Embryonic facial prominence (tissue), 1 donor: ENCODE measurements at regions not wholly inside any gene's neighbourhood (a gene's known extent, or its start where the extent isn't known, plus 50 kb on each side); places are given as distances from the start of the nearest gene placed in this dataset.
"Not testable (repeated sequence)": the region's sequence is repeated elsewhere in the genome, so short reads cannot be mapped to it uniquely, and the experiment has no call there.

Experiments
- DNase-seq: peaks from one replicate; pipeline ENCODE4 v3.0.0-alpha.2; 2016; ENCODE audit errors: extremely low spot score

DNA sequence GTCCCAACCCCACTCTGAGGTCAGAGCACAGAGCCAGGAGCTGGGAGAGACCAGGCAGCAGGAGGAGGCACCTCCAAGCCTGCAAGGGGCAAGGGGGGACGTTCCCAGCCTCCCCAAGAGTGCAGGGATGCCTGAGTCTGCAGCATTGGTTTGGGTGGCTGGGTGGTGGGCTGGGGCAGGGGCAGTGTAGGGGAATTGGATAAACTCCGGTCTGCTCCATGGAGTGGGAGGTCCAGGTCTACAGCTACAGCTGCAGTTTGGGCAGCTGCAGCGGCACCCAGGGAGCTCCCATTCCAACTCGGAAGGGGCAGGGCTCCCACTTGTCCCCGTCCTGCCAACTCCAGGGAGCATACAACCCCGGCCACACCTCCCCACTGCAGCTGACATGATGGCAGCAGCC, 617.5 kb upstream of the SEMA6D start:
- DNase-seq, result not testable (repeated sequence)

DNA sequence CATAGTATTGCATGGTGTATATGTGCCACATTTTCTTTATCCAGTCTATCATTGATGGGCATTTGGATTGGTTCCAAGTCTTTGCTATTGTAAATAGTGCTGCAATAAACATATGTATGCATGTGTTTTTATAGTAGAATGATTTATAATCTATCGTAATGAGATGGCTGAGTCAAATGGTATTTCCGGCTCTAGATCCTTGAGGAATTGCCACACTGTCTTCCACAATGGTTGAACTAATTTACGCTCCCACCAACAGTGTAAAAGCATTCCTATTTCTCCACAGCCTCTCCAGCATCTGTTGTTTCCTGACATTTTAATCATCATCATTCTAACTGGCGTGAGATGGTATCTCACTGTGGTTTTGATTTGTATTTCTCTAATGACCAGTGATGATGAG, 608.5 kb upstream of the SEMA6D start:
- DNase-seq, result not testable (repeated sequence)

DNA sequence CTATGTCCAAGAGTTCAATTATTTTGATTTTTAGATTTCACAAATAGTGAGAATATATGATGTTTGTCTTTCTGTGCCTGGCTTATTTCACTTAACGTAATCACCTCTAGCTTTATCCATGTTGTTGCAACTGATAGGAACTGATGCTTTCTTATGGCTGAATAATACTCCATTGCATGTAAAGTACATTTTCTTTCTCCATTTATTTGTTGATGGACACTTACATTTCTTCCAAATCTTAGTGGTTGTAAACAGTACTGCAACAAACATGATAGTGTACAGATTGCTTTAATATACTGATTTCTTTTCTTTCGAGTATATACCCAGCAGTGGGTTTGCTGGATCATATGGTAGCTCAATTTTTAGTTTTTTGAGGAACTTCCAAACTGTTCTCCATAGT, 600.6 kb upstream of the SEMA6D start:
- DNase-seq, result no peak

DNA sequence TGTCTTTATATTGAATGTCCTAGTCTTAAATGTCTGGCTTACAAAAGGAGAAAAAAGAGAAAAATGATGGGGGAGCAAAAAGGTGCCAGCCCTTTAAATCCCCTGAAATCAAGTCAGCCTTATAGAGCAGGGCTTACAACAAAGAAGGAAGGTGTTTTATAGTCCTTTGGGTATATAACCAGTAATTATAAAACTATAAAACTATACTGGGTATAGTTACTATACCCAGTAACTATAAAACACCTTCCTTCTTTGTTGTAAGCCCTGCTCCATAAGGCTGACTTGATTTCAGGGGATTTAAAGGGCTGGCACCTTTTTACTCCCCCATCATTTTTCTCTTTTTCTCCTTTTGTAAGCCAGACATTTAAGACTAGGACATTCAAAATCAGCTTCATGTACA, 598.0 kb upstream of the SEMA6D start:
- DNase-seq, result no peak

DNA sequence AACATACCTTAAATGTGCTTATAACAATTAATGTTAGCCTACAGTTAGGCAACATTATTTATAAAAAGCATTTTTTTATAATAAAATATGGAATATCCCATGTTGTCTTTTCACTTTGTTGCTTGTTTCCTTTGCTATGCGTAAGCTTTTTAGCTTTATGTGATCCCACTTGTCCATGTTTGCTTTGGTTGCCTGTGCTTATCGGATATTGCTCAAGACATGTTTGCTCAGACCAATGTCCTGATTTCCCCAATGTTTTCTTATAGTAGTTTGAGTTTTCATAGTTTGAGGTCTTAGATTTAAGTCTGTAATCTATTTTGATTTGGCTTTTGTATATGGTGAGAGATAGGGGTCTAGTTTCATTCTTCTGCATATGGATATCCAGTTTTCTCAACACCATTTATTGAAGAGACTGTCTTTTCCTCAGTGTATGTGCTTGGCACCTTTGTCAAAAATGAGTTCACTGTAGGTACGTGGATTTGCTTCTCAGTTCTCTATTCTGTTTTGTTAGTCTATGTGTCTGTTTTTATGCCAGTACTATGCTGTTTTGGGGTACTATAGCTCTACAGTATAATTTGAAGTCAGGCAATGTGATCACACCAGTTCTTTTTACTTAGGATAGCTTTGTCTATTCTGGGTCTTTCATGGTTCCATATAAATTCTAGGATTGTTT, 592.7 kb upstream of the SEMA6D start:
- DNase-seq, result no peak

DNA sequence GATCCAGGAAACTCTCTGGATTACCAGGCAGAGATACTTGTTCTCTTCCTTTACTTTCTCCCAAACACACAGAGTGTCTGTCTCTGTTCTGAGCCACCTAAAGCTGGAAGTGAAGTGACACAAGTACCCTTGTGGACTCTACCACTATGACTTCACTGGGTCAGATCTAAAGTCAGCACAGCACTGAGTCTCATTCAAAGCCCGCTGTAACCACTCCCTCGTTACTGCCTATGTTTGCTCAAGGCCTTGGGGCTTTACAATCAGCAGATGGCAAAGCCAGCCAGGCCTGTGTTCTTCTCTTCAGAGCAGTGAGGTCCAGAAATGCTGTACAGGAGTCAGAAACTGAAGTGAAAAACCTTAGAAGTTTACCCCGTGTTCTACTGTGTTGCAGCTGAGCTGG, 588.3 kb upstream of the SEMA6D start:
- DNase-seq, result no peak

DNA sequence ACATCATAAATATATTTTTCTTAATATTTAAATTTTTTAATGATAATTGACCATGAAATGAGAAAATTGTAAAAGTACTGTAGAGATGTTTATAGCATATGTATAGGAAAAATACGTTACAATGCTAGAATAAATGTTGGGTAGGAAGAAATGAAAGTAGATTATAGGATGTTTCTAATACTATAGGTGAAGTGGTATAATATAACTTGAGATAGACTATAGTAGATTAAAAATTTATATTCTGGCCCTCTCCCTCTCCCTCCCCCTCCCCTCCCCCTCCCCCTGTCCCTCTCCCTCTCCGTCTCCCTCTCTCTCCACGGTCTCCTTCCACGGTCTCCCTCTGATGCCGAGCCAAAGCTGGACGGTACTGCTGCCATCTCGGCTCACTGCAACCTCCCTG, 585.9 kb upstream of the SEMA6D start:
- not testable (repeated sequence) for DNase-seq

DNA sequence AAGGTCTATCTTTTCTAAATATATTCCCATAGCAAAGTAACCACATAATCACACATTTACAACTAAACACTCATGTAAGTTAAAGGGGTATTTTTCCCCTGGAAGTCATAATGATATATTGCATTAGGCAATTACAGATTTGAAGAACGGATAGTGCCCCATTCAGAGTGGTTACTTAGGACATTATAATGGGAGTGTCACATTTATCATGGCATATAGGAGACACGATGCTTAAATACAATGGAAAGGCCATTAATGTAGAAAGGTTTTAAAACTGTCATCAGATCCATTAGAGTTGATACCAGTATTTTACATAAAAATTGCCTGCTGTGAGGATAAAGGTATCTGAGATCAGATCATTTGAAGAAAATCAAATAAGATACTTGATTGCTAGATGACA, 582.0 kb upstream of the SEMA6D start:
- DNase-seq, result no peak

DNA sequence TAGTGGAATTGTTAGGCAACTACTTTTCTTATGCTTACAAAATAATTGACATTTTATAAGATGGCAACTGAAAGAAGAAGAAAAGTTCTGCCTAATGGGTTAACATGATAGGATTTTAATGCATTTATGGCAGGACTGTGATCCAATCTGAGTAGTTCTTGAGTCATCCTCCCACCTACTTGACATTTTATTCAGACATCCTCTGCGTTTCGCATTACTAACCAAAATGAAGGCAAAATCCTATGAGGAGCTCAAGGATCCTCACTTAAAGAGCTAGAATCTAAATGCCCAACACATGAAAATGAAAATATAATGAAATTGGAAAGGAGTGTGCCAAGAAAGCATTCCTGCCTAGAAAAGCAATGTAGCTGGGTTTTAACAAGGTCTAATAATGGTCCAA, 581.1 kb upstream of the SEMA6D start:
- DNase-seq, result no peak

DNA sequence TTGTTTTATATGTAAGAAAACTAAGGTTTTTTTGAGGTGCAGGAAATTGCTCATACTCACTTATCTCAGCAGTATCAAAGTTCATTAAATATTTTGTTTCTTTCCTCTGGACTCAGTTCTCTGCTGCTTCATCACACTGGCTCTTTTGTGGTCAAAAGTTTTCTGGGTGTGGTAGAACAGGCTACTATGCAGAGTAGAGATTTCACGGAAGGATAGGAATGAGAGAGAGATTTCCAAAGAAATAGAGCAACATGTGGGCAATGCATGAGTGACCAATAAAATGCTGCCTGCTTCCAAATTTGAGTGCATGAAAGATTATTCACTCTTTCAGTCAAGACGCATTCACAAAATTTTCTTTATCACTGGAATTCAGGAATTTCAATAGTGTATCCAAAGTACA, 577.3 kb upstream of the SEMA6D start:
- no peak for DNase-seq

DNA sequence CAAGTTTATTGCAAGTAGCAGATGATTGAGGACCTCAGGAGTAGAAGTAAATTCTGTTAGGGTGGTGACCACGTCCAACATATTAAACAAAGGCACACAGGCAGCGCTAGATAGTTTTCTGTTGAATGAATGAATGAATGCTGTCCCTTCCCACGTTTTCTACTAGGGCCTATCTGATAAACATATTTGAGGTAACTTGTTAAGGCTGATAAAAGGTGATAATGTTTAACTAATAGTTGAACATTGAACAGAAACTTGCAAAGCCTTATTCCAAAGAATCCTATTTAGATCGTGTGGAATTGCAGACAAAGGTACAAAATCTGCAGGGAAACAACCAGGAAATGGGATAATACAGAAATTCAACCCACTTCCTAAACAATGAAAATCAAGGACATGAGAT, 559.5 kb upstream of the SEMA6D start:
- no peak for DNase-seq

DNA sequence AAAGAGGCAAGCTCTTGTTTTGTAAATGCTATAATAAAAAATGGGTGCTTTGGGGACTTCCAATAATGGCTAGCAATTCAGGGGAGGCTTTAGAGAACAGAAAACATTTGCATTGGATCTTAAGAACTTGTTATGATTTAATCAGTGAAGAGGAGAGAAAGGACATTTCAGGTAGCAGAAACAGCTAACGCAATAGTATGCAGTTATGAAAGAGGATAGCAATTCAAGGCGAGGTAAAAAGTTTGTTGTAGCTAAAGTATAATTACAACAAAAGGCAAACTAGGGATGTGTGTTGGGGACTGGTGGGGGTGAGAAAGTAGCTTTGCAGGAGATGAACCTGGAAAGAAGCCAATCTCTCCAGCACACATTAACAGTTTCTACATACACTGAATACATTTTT, 558.7 kb upstream of the SEMA6D start:
- DNase-seq, result no peak

DNA sequence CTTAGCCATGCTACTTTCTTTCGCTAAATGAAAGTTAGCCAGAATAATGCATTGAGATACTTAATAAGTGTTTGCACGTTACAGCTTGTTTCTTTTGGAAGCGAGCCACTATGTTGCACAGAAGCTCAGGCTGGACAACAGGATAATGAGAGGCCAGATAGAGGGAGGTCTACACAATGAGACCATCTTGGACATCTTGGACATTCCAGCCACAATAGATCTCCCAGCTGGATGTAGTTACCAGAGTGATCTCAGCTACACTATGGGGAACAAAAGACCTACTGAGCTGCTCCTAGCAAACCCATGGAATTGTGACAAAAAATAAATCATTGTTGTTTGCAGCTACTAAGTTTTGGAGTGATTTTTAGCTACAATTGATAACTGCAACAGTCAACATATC, 540.1 kb upstream of the SEMA6D start:
- DNase-seq, result no peak

DNA sequence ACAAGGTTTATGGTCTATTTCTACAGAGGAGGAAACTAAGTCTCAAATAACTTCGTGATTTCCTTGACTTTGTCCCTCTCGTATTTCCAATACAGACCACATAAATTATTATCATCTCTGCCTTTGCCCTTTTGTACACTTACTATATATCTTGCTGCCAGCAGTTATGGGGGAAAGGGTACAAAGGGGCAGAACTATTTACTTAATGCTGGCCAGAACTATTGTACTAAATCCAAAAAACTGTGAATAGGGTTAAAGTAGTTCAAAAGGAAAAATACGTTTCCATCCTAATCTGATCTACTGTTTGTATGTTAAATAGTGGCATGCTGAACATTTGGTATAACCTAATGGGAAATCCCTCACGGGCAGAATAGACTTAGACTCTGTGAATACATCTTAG, 537.3 kb upstream of the SEMA6D start:
- no peak for DNase-seq

DNA sequence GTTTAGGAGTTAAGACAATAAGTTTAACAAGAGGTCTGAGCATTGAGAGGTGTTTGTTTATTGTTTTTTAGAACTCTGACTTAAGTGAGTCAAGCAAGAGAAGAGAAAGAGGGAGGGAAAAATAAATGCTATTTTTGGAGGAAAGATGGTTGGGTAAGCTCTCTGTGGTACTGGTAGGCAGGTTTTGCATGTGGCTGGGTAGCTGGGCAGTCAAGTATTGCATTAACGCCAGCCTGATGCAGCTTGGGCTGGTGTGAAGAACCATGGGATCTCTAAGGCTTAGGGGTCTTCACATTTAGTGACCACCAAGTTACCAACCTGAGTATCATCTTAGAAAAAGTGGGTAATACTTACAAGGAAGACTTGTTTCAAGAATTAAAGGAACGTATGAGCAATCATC, 534.5 kb upstream of the SEMA6D start:
- DNase-seq, result no peak

DNA sequence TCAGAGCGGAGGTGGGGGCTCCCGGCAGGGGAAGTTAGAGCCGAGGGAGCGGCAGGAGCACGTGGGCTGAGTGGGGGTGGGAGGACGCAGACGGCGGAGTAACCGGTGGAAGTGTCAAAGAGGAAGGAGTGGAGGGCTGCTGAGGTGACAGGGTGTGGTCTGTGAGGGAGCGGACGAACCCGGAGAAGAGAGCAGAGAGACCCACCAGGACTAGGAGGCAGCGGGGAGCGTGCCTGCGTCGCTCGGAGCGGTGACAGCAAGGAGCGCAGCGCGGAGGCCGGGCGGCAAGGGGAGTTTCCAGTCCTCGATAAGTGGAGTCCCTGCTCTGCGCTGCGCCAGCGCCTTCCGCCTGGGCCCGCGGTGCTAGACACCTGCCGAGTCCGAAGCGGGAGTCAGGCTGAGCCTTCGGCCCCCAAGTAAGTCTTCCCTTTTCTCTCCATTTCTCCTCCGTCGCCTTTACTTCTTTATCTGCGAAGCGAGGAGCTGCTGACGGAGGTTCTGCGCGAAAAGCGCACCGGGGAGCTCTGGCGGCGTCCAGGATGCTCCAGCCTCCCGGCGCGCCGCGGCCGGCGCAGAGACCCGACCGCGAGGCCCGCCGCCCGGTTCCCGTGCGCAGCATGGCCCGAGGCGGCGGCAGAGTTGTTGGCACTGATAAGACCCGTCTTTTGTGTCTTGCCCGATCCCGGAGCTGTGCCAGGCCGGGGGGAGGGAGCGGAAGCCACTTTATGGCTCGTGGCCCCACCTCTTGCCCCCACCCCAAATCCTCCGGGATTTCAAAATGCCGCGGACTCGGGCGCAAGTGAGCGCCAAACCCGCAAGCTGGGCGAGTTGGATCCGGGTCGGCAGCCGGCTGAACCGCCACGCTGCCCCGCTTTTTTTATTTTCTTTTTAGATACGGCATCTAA, 533.0 kb upstream of the SEMA6D start:
- DNase-seq, result no peak

DNA sequence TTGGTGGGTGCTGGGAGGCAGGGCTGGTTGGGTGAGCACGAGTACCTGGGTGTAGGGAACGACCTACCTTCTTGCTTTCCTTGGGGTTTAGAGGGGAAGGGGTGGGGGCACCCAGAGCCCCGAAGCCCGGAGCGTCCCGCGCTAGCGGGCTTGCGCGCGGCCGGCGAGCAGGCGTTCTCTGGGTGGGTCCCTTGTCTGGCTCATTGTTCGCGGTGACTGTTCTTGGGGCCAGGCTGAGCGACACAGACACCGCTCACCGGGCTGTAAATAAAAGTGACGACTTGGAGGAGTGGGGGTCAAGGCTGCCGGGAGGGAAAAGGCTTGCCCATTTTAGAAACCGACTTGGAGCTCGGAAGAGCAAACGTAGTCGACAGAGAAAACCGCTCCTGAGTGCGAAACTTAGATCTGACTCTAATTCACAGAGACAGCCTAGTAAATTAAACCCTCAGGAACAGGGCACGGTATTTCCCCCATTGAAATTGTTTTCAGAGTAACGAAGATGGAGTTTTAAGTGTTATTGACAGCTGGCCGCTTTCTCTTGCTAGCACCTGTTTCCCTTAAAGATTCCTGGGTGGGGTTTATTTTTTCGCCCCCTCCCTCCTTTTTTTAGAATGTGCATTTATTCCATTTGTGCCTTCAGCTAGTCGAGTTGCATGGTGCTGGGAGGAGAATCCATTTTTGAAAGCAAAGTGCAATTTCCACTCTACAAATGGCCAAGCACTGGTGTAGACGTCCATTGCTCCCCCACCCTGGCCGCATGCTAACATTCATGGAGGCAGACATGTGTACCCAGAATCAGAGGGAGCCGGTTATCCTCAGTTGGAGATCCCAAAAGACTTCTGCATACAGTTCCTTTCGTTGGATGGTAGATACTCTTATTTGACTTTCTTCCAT, 532.1 kb upstream of the SEMA6D start:
- no peak for DNase-seq

DNA sequence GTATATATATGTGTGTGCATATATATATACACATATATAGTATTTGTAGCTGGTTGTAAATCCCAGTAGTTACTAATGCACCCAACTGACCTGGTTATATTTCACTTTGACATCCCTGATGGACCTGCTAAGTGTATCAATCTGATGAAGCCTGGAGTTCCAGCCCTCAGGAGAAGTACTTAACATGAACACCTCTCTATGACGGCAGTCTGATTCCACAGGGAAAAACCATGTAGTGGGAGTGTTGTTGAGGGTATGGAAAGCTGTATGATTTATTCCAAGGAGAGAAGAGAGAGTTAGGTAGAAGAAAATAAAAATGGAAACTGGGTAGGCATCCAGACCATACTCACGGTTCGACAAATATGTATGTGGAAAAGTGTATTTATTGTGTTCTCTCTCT, 531.2 kb upstream of the SEMA6D start:
- DNase-seq, result no peak

DNA sequence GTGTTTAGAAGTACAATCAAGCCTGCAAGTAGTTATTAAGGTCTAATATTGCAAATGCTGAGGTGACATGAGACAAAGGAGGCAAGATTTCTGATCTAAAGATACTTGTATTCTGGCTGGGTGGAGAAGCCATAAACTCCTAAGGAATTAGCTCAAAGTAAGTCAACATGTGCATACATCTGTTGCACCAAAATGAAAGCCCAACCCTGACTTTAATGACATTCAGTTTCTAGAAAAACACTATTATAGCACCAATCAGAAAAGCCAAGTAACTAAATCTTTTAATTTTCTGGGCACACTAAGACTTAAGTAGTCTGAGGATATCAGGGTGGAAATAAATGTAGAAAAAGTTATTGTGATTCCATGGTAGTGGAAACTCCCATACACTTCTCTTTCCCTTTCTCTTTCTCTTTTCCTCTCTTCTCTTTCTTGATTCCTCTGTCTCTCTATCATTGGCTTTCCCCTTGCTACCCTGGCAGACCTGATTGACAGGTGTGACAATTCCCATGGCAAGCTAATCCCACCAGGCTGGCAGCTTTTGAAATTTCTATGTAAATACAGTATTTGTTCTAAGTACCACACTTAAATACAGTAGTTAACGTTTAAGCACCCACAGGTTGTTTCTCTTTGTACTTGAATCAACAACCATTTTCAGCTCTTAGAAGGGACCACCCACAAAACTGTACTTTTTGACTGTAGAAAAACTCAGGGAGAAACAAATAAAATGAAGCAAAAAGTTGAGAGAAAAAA, 528.4 kb upstream of the SEMA6D start:
- DNase-seq, result no peak

DNA sequence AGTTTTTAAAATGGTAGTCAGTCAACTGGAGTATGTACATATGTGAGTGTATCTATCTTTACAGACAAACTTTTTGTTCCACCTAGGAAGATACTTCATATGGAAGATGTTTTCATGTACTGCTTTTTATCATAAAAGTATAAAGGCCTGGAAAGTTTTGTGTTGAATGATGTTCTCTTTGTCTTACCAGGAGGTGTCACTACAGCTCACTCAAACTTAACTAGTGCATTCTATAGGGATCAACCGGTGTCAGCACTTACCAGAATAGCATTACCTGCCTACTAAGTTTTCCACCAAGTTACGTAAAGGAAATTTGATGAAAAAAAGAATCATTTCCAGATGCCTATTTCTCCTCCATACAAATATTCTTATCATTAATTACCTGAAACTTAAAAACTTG, 522.6 kb upstream of the SEMA6D start:
- DNase-seq, result no peak

DNA sequence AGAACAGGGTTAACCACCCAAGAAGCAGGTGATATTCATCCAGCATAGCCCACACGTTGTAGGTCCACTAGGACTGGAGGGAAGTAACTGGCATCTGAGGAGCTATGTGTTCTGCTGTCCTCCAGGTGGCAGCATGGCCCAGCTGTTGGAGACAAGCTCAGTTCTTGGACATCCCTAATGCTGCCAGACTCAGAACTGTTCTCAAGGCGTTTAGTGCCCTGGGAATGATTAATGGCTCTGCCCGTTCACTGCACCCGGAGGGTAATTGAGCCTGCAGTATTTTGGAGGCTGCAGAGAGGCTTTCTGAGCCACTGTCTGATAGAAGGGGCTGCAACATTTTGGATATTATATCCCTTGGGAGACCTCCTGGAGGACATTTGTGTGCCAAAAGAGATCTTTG, 521.3 kb upstream of the SEMA6D start:
- DNase-seq, result peak; percentile 85

DNA sequence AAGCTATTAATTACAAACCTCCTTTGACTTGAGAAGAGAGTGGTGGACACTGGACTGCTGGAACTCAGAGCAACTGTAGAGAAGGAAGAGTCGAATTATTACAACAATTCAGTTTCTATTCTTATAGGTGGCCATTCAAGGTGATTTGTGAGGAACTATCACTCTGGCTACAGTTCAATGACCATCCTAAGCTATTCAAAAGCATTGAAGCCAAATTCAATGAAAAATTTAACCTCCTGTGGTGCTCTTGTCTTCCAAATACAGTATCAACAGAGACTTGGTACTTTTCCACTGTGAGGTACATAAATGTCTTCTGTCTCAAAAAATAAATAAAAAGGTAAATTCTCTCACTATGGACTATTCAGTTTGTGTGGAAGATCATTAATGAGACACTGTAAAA, 513.3 kb upstream of the SEMA6D start:
- DNase-seq, result no peak
